ENCODE measurements at regions not wholly inside any gene's neighbourhood (a gene's known extent, or its start where the extent isn't known, plus 50 kb on each side); places are given as distances from the start of the nearest gene placed in this dataset.
A peak's percentile ranks its signal among the peaks of the same experiment; 100 is the strongest.
"Not testable (repeated sequence)": the region's sequence is repeated elsewhere in the genome, so short reads cannot be mapped to it uniquely, and the experiment has no call there.

GRCh38 chr1:224791362-224791941 is 138.0 kb upstream of the DNAH14 start:
- no peak for DNase-seq (ENCODE audit: low read depth in 2 of 2)

GRCh38 chr1:224795591-224795990 is 133.9 kb upstream of the DNAH14 start:
- DNase-seq (ENCODE audit: low read depth in 2 of 2) = no peak

GRCh38 chr1:224799083-224799482 is 130.4 kb upstream of the DNAH14 start:
- DNase-seq (ENCODE audit: low read depth in 2 of 2) = no peak

DNA sequence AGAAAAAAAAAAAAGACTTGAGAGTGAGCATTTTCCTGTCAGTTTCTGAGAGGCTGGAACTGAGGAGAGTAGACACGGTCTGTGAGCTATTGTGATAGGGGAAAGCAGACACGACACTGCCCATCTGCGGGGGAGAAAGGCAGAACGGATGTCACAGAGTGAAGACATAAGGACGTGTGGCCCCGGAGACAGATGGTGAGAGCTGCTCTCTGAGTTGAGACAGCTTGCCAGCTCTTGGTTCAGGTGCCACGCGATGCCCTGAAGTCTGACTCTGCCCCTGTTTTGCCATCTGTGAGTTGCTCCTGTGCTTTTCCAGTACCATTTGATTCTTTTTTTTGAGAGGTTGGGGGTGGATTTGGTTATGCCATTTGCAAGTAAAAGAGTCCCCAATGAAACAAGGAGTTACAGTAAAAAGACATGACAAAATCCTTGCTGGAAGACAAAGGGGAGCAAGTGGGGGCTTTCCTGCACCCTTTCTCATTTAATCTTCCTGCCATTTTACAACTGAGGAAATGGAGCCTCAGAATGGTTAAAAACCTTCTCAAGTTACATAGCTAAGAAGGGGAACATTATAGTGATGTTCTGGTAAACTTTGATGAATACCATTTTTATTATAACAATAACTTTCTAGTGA is 128.9 kb upstream of the DNAH14 start:
- DNase-seq (ENCODE audit: low read depth in 2 of 2) = no peak

GRCh38 chr1:224801844-224802490 is 127.5 kb upstream of the DNAH14 start:
- DNase-seq (ENCODE audit: low read depth in 2 of 2) = no peak

DNA sequence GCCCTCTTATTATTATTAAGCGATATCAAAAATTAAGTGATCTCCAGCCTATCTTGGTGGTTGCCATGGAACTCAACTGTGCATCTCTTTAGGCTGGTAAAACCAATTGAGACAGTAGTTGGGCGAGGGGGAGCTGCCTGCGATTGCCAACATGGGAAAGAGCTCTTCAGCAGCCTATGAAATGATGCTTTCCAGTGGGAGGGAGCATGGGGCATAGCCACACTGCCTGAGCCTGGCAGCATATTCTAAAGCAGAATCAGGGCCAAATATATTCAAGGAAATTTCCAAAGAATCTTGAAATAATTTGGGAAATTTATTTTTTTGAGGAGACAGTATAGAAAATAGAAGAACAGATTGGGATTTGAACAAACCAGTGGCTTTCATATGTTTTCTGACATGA is 126.9 kb upstream of the DNAH14 start:
- no peak for DNase-seq (ENCODE audit: low read depth in 2 of 2)

DNA sequence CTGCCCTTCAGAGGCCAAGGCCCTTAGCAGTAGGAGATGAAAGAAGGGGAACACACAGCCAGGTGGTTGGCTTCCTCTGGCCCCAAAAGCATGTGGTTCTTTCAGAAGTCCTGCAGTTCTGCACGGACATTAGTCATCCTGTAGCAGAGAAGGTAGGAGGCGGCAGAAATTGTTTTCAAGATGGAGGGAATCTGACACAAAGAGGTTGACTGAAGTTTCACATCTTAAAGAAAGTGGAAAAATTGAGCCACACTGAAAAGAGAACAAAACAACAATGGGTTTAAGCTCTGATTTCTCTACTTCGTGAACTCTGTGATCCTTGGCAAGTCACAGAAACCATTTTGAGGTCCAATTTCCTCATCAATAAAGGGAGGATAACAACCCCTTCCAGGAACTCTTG is 125.3 kb upstream of the DNAH14 start:
- DNase-seq (ENCODE audit: low read depth in 2 of 2) = no peak

- DNase-seq (ENCODE audit: low read depth in 2 of 2) = no peak
Observed at GRCh38 chr1:224805889-224806288, 123.6 kb upstream of the DNAH14 start.

- DNase-seq (ENCODE audit: low read depth in 2 of 2) = no peak
Observed at GRCh38 chr1:224809137-224809536, 120.3 kb upstream of the DNAH14 start.

GRCh38 chr1:224809613-224810012 is 119.9 kb upstream of the DNAH14 start:
- DNase-seq (ENCODE audit: low read depth in 2 of 2) = no peak

- no peak for DNase-seq (ENCODE audit: low read depth in 2 of 2)
Observed at GRCh38 chr1:224811564-224811963, 117.9 kb upstream of the DNAH14 start.

DNA sequence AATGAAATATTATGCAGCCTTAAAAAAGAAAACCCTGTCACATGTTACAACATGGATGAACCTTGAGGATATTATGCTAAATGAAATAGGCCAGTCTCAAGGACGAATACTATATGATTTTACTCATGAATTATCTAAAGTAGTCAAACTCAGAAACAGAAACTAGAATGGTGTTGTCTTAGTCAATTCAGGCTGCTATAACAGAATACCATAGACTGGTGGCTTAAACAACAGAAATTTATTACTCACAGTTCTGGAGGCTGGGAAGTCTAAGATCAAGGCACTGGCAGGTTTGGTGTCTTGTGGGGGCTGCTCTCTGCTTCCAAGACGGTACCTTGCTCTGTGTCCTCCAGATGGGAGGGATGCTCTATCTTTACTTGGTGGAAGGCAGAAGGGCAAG is 113.8 kb upstream of the DNAH14 start:
- no peak for DNase-seq (ENCODE audit: low read depth in 2 of 2)

GRCh38 chr1:224816062-224816461 is 113.4 kb upstream of the DNAH14 start:
- DNase-seq (ENCODE audit: low read depth in 2 of 2) = no peak

- DNase-seq (ENCODE audit: low read depth in 2 of 2) = no peak
Observed at GRCh38 chr1:224817382-224817781, 112.1 kb upstream of the DNAH14 start.

DNA sequence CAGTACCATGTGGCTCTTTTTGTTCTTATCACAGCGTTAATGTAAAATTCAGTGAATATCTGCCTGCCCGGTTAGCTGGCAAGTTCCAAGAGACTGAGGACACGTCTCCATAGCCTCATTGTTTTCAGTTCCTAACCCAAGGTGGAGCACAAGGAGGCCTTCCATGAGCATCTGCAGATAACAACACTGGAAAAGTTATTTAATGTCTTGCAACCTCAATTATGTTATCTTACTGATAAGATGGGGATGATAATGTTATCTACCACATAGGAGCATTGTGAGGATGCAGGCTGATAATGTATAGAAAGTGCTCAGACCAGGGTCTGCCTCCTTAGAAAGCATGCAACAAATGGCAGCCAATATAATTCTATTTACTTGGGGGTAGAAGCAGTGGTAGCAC is 109.6 kb upstream of the DNAH14 start:
- no peak for DNase-seq (ENCODE audit: low read depth in 2 of 2)

DNA sequence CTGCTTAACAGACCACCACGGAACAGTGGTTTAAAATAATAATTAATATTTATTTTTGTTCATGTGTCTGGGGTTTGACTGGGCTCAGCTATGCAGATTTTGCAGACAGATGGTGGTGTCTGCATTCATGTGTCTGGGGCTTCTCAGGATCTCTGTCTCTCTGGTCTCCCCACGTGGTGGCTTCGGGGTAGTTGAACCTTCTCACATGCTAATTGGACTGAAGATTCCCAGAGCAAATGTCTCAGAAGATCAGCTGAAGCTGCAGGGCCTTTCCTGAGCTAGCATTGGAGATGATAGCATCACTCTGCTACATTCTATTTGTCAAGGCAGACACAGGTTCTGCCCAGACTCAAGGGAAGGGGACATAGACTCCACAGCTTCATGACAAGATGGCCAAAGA is 109.1 kb upstream of the DNAH14 start:
- DNase-seq (ENCODE audit: low read depth in 2 of 2) = no peak

DNA sequence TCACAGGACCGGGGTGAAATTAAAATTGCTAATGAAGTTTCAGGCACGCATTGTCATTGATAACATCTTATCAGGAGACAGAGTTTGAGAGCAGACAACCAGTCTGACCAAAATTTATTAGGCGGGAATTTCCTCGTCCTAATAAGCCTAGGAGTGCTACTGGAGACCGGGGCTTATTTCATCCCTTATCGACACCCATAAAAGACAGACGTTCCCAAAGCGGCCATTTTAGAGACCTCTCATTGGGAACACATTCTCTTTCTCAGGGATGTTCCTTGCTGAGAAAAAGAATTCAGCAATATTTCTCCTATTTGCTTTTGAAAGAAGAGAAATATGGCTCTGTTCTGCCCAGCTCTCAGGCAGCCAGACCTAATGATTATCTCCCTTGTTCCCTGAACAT is 107.7 kb upstream of the DNAH14 start:
- DNase-seq (ENCODE audit: low read depth in 2 of 2) = not testable (repeated sequence)

- DNase-seq (ENCODE audit: low read depth in 2 of 2) = no peak
Observed at GRCh38 chr1:224825525-224826000, 103.9 kb upstream of the DNAH14 start.

DNA sequence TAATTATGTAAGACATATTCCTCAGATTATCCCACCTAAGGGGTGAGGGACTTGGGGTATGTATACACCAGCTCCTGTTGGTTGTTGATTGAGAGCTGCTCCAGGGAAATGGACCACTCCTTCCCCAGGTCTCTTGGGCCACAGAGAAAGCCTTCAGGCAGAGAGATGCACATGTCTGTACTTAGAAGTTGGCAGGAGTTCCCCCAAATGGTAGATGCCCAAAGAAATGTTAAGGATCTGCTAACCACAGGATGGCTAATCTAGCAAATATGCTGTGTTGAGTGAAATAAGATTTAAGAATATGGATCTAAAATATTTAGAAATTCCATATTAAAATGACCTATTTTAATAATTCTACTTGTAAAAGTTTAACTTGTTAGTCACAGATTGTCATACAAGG is 100.8 kb upstream of the DNAH14 start:
- peak; percentile 13 to 17 for DNase-seq (ENCODE audit: low read depth in 2 of 2)

DNA sequence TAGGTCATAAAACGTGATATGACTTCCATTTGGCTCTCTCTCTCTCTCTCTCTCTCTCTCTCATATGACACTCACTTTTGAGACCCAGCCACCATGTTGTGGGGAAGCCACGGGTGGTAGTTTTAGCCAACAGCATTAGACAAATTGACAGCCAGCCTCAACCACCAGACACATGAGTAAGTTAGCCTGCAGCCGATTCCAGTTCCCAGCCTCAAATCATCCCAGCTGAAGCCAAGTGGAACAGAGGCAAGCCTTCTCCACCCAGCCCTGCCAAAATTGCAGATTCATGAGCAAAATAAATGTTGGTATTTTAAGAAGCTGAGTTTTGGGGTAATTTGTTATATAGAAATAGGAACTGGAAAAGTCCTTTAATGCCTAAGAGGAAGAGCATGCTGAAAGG is 98.0 kb upstream of the DNAH14 start:
- no peak for DNase-seq (ENCODE audit: low read depth in 2 of 2)

DNA sequence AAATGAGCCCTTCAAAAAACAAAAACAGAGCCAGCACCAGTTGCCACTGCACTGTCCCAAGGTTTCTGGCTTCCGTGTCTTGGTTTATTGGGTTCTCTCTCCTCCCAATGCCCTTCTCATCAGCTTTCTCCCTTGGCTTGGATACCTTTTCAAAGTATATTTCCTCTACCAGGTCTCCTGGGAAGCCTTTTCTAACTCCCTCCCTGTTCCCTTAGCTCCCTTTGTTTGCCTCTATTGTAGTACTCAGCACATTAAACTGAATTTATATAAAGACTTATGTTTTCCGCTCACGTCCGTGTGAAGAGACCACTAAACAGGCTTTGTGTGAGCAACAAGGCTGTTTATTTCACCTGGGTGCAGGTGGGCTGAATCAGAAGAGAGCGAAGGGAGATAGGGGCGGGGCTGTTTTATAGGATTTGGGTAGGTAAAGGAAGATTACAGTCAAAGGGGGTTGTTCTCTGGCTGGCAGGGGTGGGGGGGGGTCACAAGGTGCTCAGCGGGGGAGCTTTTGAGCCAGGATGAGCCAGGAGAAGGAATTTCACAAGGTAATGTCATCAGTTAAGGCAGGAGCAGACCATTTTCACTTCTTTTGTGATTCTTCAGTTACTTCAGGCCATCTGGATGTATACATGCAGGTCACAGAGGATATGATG is 89.7 kb upstream of the DNAH14 start:
- DNase-seq (ENCODE audit: low read depth in 2 of 2) = not testable (repeated sequence)

DNA sequence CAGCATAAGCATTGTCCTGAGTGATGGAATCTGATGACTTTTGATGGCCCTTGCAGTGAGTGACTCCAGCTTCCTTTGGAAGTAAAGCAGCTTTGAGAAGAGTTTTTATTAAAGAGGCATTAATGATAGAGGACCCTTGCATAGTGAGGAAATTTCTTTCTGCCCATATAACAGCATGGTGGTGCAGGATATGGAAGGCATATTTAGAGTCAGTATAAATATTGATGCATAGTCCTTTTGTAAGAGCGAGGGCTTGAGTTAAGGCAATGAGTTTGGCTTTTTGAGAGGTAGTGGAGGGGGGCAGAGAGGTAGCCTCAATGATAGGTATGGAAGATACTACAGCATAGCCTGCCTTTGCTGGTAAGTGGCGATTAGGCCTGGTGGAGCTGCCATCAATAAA is 87.7 kb upstream of the DNAH14 start:
- DNase-seq (ENCODE audit: low read depth in 2 of 2) = not testable (repeated sequence)

All from fibroblast of skin of left quadriceps (primary cell).